Endothelial cell of umbilical vein (primary cell): ENCODE measurements at regions not wholly inside any gene's neighbourhood (a gene's known extent, or its start where the extent isn't known, plus 50 kb on each side); places are given as distances from the start of the nearest gene placed in this dataset.

Experiments
- BruUV-seq: library from RNA; stranded (reverse); fragments of 400-500 nt; replicated peaks from 2 replicates; lab custom pipeline; 2021; lab: Mats Ljungman, UMichigan
- CTCF ChIA-PET: fragments of 300-600, 350-600 bp; sonication (Branson Sonifier 250); formaldehyde crosslinking; loops from one replicate; lab custom pipeline; 2021; ENCODE audit warnings: antibody characterized with exemption, inconsistent platforms; lab: Charles Lee
- POLR2A ChIA-PET: fragments of 300-600, 350-600 bp; sonication (Branson Sonifier 250); formaldehyde crosslinking; loops from one replicate; lab custom pipeline; 2021; ENCODE audit warnings: antibody characterized with exemption, inconsistent platforms; lab: Charles Lee
- DNase-seq: peaks from one replicate; pipeline ENCODE4 v3.0.0-alpha.2; 2011; ENCODE audit warnings: low read depth, low spot score
- FAIRE-seq: peaks from 2 replicates; lab custom pipeline; 2011; peaks lifted over from hg19 to GRCh38; lab: Jason Lieb, UNC
- H2AFZ ChIP-seq: 2 replicates; pipeline ENCODE4 v1.6.0; 2012; ENCODE audit warnings: low read depth, low read length, control low read depth, inconsistent platforms
- H3K27ac ChIP-seq: 2 replicates; pipeline ENCODE4 v1.5.1; 2011; ENCODE audit warnings: low read depth, mild to moderate bottlenecking, control low read depth, low read length, moderate library complexity; ENCODE audit not compliant: insufficient read depth
- H3K27me3 ChIP-seq, 2 experiments: 2 replicates each; pipeline versions ENCODE4 v1.6.0 to v1.6.1; 2011; ENCODE audit warnings: low read length in 2 of 2, mixed read lengths in 1 of 2; ENCODE audit not compliant: control insufficient read depth in 2 of 2, insufficient read depth in 2 of 2
- H3K36me3 ChIP-seq, 2 experiments: 2 replicates in 1 of 2; 3 replicates in 1 of 2; pipeline ENCODE4 v1.5.1; 2011; ENCODE audit warnings: low read length in 2 of 2, mild to moderate bottlenecking in 1 of 2, moderate library complexity in 1 of 2; ENCODE audit not compliant: control insufficient read depth in 2 of 2, insufficient read depth in 2 of 2; ENCODE audit errors: extremely low read depth in 1 of 2
- H3K4me1 ChIP-seq: 3 replicates; pipeline ENCODE4 v1.5.1; 2011; ENCODE audit warnings: mild to moderate bottlenecking, low read length; ENCODE audit not compliant: control insufficient read depth, insufficient read depth; ENCODE audit errors: extremely low read depth
- H3K4me2 ChIP-seq: 2 replicates; pipeline ENCODE4 v1.6.1; 2011; ENCODE audit warnings: low read length, control low read depth, mixed read lengths; ENCODE audit not compliant: insufficient read depth
- H3K4me3 ChIP-seq, 3 experiments: fragments of 200-600 bp in 1 of 3; sonication (generic), shearing (Covaris generic) in 1 of 3; replicated peaks in 1 of 3; 2 replicates each; pipeline ENCODE4 v1.5.1; 2011 to 2016; ENCODE audit warnings: control low read depth in 3 of 3, low read length in 3 of 3, mild to moderate bottlenecking in 2 of 3, inconsistent platforms in 1 of 3, low read depth in 1 of 3, moderate library complexity in 1 of 3; ENCODE audit not compliant: insufficient read depth in 1 of 3
- H3K79me2 ChIP-seq: 2 replicates; pipeline ENCODE4 v1.6.0; 2012; ENCODE audit warnings: low read length, inconsistent platforms; ENCODE audit not compliant: control insufficient read depth, insufficient read depth
- H3K9ac ChIP-seq: replicated peaks from 2 replicates; pipeline ENCODE3; 2011; ENCODE audit warnings: low read length, control low read depth; ENCODE audit not compliant: insufficient read depth; ENCODE audit errors: extremely low read depth
- H3K9me1 ChIP-seq: replicated peaks from 3 replicates; pipeline ENCODE4 v1.6.0; 2011; ENCODE audit warnings: mild to moderate bottlenecking, low read length; ENCODE audit not compliant: control insufficient read depth, insufficient read depth; ENCODE audit errors: extremely low read depth
- H3K9me3 ChIP-seq: replicated peaks from 2 replicates; pipeline ENCODE4 v1.5.1; 2012; ENCODE audit warnings: low read length, inconsistent platforms; ENCODE audit not compliant: control insufficient read depth, insufficient read depth
- H4K20me1 ChIP-seq: replicated peaks from 2 replicates; pipeline ENCODE3; 2011; ENCODE audit warnings: mild to moderate bottlenecking, low read length; ENCODE audit not compliant: control insufficient read depth, insufficient read depth; ENCODE audit errors: extremely low read depth
- EZH2 ChIP-seq: IDR thresholded peaks from 2 replicates; pipeline ENCODE4 v1.6.1; 2012; ENCODE audit warnings: borderline replicate concordance, low read depth, mild to moderate bottlenecking, moderate library complexity, low read length, inconsistent platforms; ENCODE audit not compliant: severe bottlenecking
- FOS ChIP-seq: IDR thresholded peaks from 2 replicates; pipeline ENCODE4 v1.6.1; 2011; ENCODE audit warnings: mild to moderate bottlenecking, low read length, moderate library complexity, borderline replicate concordance; ENCODE audit not compliant: insufficient read depth
- GATA2 ChIP-seq: IDR thresholded peaks from 2 replicates; pipeline ENCODE4 v1.7.0; 2011; ENCODE audit warnings: low read depth, mild to moderate bottlenecking, moderate library complexity, mixed read lengths, low read length; ENCODE audit not compliant: insufficient read length, insufficient read depth
- JUN ChIP-seq: IDR thresholded peaks from 2 replicates; pipeline ENCODE4 v1.6.1; 2011; ENCODE audit warnings: borderline replicate concordance, low read depth; ENCODE audit not compliant: insufficient read length, insufficient read depth
- MYC ChIP-seq: IDR thresholded peaks from one replicate; pipeline ENCODE4 v1.6.1; 2011; ENCODE audit warnings: mild to moderate bottlenecking, low read depth, low read length
- POLR2A ChIP-seq: IDR thresholded peaks from 2 replicates; pipeline ENCODE4 v1.6.1; 2012; ENCODE audit warnings: low read depth, mild to moderate bottlenecking, control low read depth, low read length
- POLR2AphosphoS5 ChIP-seq: IDR thresholded peaks from 2 replicates; pipeline ENCODE4 v1.6.1; 2012; ENCODE audit warnings: low read depth, mild to moderate bottlenecking, control low read depth, low read length, moderate library complexity; ENCODE audit not compliant: insufficient read depth
- dilution Hi-C: fragments of 300-500 bp; cut with MboI; formaldehyde crosslinking; loops from one replicate; pipeline ENCODE4 v1.15.0; 2019; ENCODE audit warnings: low sequenced_read_pairs; ENCODE audit not compliant: extremely low pct_ligation_motif_present
- intact Hi-C: fragments of 100-400 bp; cut with micrococcal nuclease; formaldehyde crosslinking; loops from one replicate; pipeline ENCODE4 v1.10.0; 2022
- TF ChIP-seq, protein P1 (sequence below), 2 donors: IDR thresholded peaks; 1 replicate in 1 of 2; 2 replicates in 1 of 2; pipeline ENCODE4 v1.5.1; 2011; ENCODE audit warnings: low read length in 2 of 2, mild to moderate bottlenecking in 2 of 2, moderate library complexity in 2 of 2, control low read depth in 1 of 2, inconsistent platforms in 1 of 2, low read depth in 1 of 2; ENCODE audit not compliant: insufficient read depth in 1 of 2; ENCODE audit errors: extremely low read depth in 1 of 2
- TF ChIP-seq, protein P2 (sequence below): IDR thresholded peaks from 2 replicates; pipeline ENCODE4 v1.6.1; 2011; ENCODE audit not compliant: insufficient read depth, insufficient read length

DNA sequence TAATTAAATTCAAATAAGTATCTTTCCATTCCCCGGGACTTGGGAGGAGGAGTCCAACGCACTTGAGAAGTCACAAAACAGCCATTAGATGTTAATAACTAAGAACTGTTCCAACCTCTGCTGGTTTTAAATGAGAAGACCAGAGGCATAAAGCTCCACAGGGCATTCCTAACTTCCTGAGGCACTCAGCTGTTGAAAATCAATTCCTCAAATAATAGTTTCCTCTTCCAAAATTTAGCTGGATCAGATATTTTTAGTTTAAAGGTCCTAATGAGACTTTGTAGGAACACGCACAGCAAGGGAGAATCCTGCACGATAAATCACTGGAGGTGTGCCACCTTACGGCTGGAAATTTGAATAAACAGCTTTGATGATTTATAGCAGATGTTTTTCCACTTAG is 504.3 kb upstream of the ZFP42 start:
- H3K27me3 ChIP-seq: no peaks in the 10 kb centered on the region
- H3K27ac ChIP-seq: no peak overlapping the region
- no peaks in the 10 kb centered on the region for H4K20me1 ChIP-seq
- H3K9me1 ChIP-seq: no peaks in the 10 kb centered on the region
- intact Hi-C loops: no loop called here
- no TSS peak for BruUV-seq
- no peaks in the 10 kb centered on the region for H3K36me3 ChIP-seq
- TF ChIP-seq POLR2A (no peak), FOS (no peak), JUN (no peak), GATA2 (no peak), MYC (no peak), POLR2AphosphoS5 (no peak), EZH2 (no peak)
- TF ChIP-seq, protein P1, sequence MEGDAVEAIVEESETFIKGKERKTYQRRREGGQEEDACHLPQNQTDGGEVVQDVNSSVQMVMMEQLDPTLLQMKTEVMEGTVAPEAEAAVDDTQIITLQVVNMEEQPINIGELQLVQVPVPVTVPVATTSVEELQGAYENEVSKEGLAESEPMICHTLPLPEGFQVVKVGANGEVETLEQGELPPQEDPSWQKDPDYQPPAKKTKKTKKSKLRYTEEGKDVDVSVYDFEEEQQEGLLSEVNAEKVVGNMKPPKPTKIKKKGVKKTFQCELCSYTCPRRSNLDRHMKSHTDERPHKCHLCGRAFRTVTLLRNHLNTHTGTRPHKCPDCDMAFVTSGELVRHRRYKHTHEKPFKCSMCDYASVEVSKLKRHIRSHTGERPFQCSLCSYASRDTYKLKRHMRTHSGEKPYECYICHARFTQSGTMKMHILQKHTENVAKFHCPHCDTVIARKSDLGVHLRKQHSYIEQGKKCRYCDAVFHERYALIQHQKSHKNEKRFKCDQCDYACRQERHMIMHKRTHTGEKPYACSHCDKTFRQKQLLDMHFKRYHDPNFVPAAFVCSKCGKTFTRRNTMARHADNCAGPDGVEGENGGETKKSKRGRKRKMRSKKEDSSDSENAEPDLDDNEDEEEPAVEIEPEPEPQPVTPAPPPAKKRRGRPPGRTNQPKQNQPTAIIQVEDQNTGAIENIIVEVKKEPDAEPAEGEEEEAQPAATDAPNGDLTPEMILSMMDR (IDR thresholded peaks at IDR 0.05; ENCODE audit: extremely low read depth in 1 of 2, insufficient read depth in 1 of 2, low read depth in 1 of 2, low read length in 2 of 2): no peak
- TF ChIP-seq, protein P2, sequence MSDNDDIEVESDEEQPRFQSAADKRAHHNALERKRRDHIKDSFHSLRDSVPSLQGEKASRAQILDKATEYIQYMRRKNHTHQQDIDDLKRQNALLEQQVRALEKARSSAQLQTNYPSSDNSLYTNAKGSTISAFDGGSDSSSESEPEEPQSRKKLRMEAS: no peak
- DNase-seq (no peak), FAIRE-seq (no peak)
- H3K4me1 ChIP-seq: no peaks in the 10 kb centered on the region
- no peak overlapping the region for H3K4me3 ChIP-seq
- no peak overlapping the region for H3K9ac ChIP-seq
- ChIA-PET POLR2A (no interaction called here), CTCF (no interaction called here)
- H3K79me2 ChIP-seq: no peaks in the 10 kb centered on the region
- no peak overlapping the region for H2AFZ ChIP-seq
- dilution Hi-C loops: no loop called here
- H3K9me3 ChIP-seq: no peaks in the 10 kb centered on the region
- no peak overlapping the region for H3K4me2 ChIP-seq
